ENCODE measurements at regions not wholly inside any gene's neighbourhood (a gene's known extent, or its start where the extent isn't known, plus 50 kb on each side); places are given as distances from the start of the nearest gene placed in this dataset.
A peak's percentile ranks its signal among the peaks of the same experiment; 100 is the strongest.

- Histone ChIP-seq H3K4me2 (no peak overlapping the region), H3K9me3 (no peaks in the 10 kb centered on the region), H3K4me1 (no peaks in the 10 kb centered on the region), H3K27ac (no peak overlapping the region), H3K4me3 (no peak overlapping the region)
- TF ChIP-seq EP300 (IDR thresholded peaks at IDR 0.05) = no peak
- no peak for TF ChIP-seq HEYL (CRISPR knock-in tag; IDR thresholded peaks at IDR 0.05)
- TF ChIP-seq ZSCAN20 (CRISPR knock-in tag; IDR thresholded peaks at IDR 0.05) = no peak
- TF ChIP-seq HES2 (IDR thresholded peaks at IDR 0.05) = no peak
- no peak for TF ChIP-seq RCOR1 (IDR thresholded peaks at IDR 0.05; ENCODE audit: low read depth, low read length)
- no peak for FAIRE-seq
- DNase-seq (ENCODE audit: low read depth in 1 of 2, low spot score in 1 of 2) = peak in 1 of 2 experiments; percentile 5
- 0% methylated on average over 1 of the region's 1 CpG for WGBS (ENCODE audit: missing lambda C conversion rate)
- no peak for ATAC-seq
- POLR2A ChIA-PET = no interaction called here
- CTCF ChIA-PET = no interaction called here
Observed at GRCh38 chr5:84885485-84886258, 501.0 kb upstream of the EDIL3 start.

GRCh38 chr5:84881737-84882136, 497.1 kb upstream of the EDIL3 start:
- no peaks in the 10 kb centered on the region for H3K9me3 ChIP-seq
- no peak for TF ChIP-seq SMC3 (IDR thresholded peaks at IDR 0.05)
- TF ChIP-seq EHMT2 (IDR thresholded peaks at IDR 0.05; ENCODE audit: low read depth) = no peak
- TF ChIP-seq NFE2L2 (conservative IDR thresholded peaks at IDR 0.05; ENCODE audit: low read length) = no peak
- TF ChIP-seq MAX (IDR thresholded peaks at IDR 0.05) = no peak
- no peak for TF ChIP-seq FOXS1 (CRISPR knock-in tag; IDR thresholded peaks at IDR 0.05)
- TF ChIP-seq HEYL (CRISPR knock-in tag; IDR thresholded peaks at IDR 0.05) = no peak
- no peak for TF ChIP-seq EP300 (IDR thresholded peaks at IDR 0.05)
- no peak for TF ChIP-seq RCOR1 (IDR thresholded peaks at IDR 0.05; ENCODE audit: low read depth, low read length)
- TF ChIP-seq USF2 (IDR thresholded peaks at IDR 0.05) = no peak
- no peak for TF ChIP-seq ESRRA (IDR thresholded peaks at IDR 0.05; ENCODE audit: borderline replicate concordance, low read length)
- TF ChIP-seq RFX5 (IDR thresholded peaks at IDR 0.05) = no peak
- no peak for TF ChIP-seq CHD4 (IDR thresholded peaks at IDR 0.05; ENCODE audit: borderline replicate concordance)
- no peak for TF ChIP-seq PBX3 (IDR thresholded peaks at IDR 0.05)
- no peak for TF ChIP-seq POLR2A (IDR thresholded peaks at IDR 0.05; ENCODE audit: low read length)
- TF ChIP-seq CHD2 (IDR thresholded peaks at IDR 0.05; ENCODE audit: low read length, partially characterized antibody) = no peak
- no peak for TF ChIP-seq SREBF2 (IDR thresholded peaks at IDR 0.05)
- TF ChIP-seq RNF2 (IDR thresholded peaks at IDR 0.05; ENCODE audit: borderline replicate concordance, low read depth) = no peak
- TF ChIP-seq MYC (IDR thresholded peaks at IDR 0.05; ENCODE audit: borderline replicate concordance, low read length) = no peak
- WGBS (ENCODE audit: missing lambda C conversion rate) = 4% methylated on average over 4 of the region's 4 CpGs
- FAIRE-seq (no peak), ATAC-seq (no peak), DNase-seq (ENCODE audit: low read depth in 1 of 2, low spot score in 1 of 2) (no peak)
- ChIA-PET CTCF (no interaction called here), POLR2A (no interaction called here)
- H3K4me2 ChIP-seq = no peak overlapping the region
- H3K27ac ChIP-seq = no peak overlapping the region
- H3K4me1 ChIP-seq = no peaks in the 10 kb centered on the region
- H3K4me3 ChIP-seq = no peak overlapping the region

- Histone ChIP-seq H3K4me1 (no peaks in the 10 kb centered on the region), H3K4me3 (no peak overlapping the region), H3K9me3 (no peaks in the 10 kb centered on the region), H3K4me2 (no peak overlapping the region), H3K27ac (no peak overlapping the region)
- no peak for DNase-seq (ENCODE audit: low read depth in 1 of 2, low spot score in 1 of 2)
- no peak for TF ChIP-seq FOXS1 (CRISPR knock-in tag; IDR thresholded peaks at IDR 0.05)
- TF ChIP-seq CBX2 (IDR thresholded peaks at IDR 0.05; ENCODE audit: borderline replicate concordance, low read depth) = no peak
- no peak for TF ChIP-seq TP53 (CRISPR knock-in tag; IDR thresholded peaks at IDR 0.05)
- no peak for TF ChIP-seq JUN (IDR thresholded peaks at IDR 0.05)
- no peak for FAIRE-seq
- CTCF ChIA-PET = no interaction called here
- no peak for ATAC-seq
- POLR2A ChIA-PET = no interaction called here
Observed at GRCh38 chr5:84874196-84874595, 489.5 kb upstream of the EDIL3 start.
